ENCODE measurements at regions not wholly inside any gene's neighbourhood (a gene's known extent, or its start where the extent isn't known, plus 50 kb on each side); places are given as distances from the start of the nearest gene placed in this dataset.
"Not testable (repeated sequence)": the region's sequence is repeated elsewhere in the genome, so short reads cannot be mapped to it uniquely, and the experiment has no call there.

DNA sequence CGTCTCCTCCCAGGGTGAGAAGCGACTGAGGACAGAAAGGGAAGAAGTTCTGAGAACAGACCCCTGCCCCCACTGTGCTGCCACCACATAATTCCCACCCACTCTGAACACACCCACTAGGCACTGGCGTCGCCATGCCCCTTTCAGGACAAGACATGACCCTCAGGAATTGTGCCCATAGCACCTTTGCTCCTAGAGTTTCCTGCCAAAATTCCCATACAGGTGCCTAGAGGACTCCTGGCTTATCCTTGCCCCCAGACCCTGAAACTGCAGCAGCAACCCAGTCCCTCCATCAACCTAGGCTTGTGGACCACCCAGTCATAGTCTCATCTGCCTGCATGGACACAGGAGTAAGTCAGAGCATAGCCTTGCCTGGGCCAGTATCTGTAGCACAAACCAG, 157.7 kb upstream of the ZNF267 start:
- peaks cover 35% of the 10 kb centered on the region for H3K4me1 ChIP-seq (ENCODE audit: insufficient read depth, low read length)
- H3K36me3 Mint-ChIP-seq, result peaks cover 6 to 46% (median 11%) of the 10 kb centered on the region in 3 donors
- CTCF ChIA-PET, result no interaction called here

GRCh38 chr16:31718998-31719397, 154.6 kb upstream of the ZNF267 start:
- POLR2A ChIA-PET, result no interaction called here
- Mint-ChIP-seq H3K27me3 (no peaks in the 10 kb centered on the region), H3K9me3 (no peaks in the 10 kb centered on the region), H3K4me3 (no peak overlapping the region), H3K4me1 (peaks cover 58 to 79% (median 71%) of the 10 kb centered on the region in 3 donors), H3K36me3 (peaks cover 19 to 56% (median 25%) of the 10 kb centered on the region in 3 donors), H3K27ac (no peak overlapping the region)
- peaks cover 27% of the 10 kb centered on the region for H3K4me1 ChIP-seq (ENCODE audit: insufficient read depth, low read length)
- H3K27ac ChIP-seq (ENCODE audit: low read depth, low read length), result no peak overlapping the region
- no peak overlapping the region for H3K4me3 ChIP-seq (ENCODE audit: low read length)
- no peak for DNase-seq
- no peaks in the 10 kb centered on the region for H3K9me3 ChIP-seq (ENCODE audit: low read length)
- peaks cover 6% of the 10 kb centered on the region for H3K36me3 ChIP-seq (ENCODE audit: insufficient read depth, low read length)
- CTCF ChIA-PET, result no interaction called here
- no peaks in the 10 kb centered on the region for H3K27me3 ChIP-seq (ENCODE audit: insufficient read depth, low read length, poor library complexity, severe bottlenecking)

More for the DNA sequence above, 157.7 kb upstream of the ZNF267 start:
- H3K36me3 ChIP-seq (ENCODE audit: insufficient read depth, low read length), result no peaks in the 10 kb centered on the region
- H3K9me3 ChIP-seq (ENCODE audit: low read length), result no peaks in the 10 kb centered on the region
- Mint-ChIP-seq H3K4me3 (peak overlapping the region in 4 of 7 donors; percentile 3 to 100 (median 100)), H3K27ac (peak overlapping the region in 5 of 8 donors; percentile 26 to 94 (median 57)), H3K4me1 (peaks cover 64 to 84% (median 75%) of the 10 kb centered on the region in 3 donors), H3K9me3 (no peaks in the 10 kb centered on the region), H3K27me3 (no peaks in the 10 kb centered on the region)
- H3K4me3 ChIP-seq (ENCODE audit: low read length), result no peak overlapping the region
- DNase-seq, result no peak
- no peak overlapping the region for H3K27ac ChIP-seq (ENCODE audit: low read depth, low read length)
- no peaks in the 10 kb centered on the region for H3K27me3 ChIP-seq (ENCODE audit: insufficient read depth, low read length, poor library complexity, severe bottlenecking)
- POLR2A ChIA-PET, result no interaction called here

DNA sequence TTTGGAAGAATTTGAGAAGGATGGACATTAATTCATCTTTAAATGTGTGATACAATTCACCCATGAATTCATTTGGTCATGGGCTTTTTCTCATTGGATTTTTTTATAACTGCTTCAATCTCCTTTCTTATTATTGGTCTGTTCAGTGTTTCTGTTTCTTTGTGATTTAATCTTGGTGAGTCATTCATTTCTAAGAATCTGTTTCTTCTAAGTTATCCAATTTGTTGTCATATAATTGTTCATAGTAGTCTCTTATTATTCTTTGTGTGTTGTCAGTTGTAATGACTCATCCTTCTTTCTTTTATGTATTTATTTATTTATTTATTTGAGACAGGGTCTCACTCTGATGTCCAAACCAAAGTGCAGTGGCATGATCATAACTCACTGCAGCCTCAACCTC, 146.1 kb upstream of the ZNF267 start:
- CTCF ChIA-PET, result no interaction called here
- H3K36me3 ChIP-seq (ENCODE audit: insufficient read depth, low read length), result peaks cover 11% of the 10 kb centered on the region
- no peak overlapping the region for H3K27ac ChIP-seq (ENCODE audit: low read depth, low read length)
- H3K27me3 ChIP-seq (ENCODE audit: insufficient read depth, low read length, poor library complexity, severe bottlenecking), result no peaks in the 10 kb centered on the region
- peaks cover 47 to 66% (median 65%) of the 10 kb centered on the region in 3 donors for H3K4me1 Mint-ChIP-seq
- no peaks in the 10 kb centered on the region for H3K27me3 Mint-ChIP-seq
- peaks cover 3 to 21% (median 13%) of the 10 kb centered on the region in 5 donors for H3K9me3 Mint-ChIP-seq
- H3K4me3 Mint-ChIP-seq, result no peak overlapping the region
- no peaks in the 10 kb centered on the region for H3K9me3 ChIP-seq (ENCODE audit: low read length)
- H3K4me1 ChIP-seq (ENCODE audit: insufficient read depth, low read length), result no peaks in the 10 kb centered on the region
- no peak overlapping the region for H3K4me3 ChIP-seq (ENCODE audit: low read length)
- POLR2A ChIA-PET, result no interaction called here
- H3K36me3 Mint-ChIP-seq, result peaks cover 59 to 78% (median 72%) of the 10 kb centered on the region in 3 donors
- no peak overlapping the region for H3K27ac Mint-ChIP-seq
- no peak for DNase-seq

DNA sequence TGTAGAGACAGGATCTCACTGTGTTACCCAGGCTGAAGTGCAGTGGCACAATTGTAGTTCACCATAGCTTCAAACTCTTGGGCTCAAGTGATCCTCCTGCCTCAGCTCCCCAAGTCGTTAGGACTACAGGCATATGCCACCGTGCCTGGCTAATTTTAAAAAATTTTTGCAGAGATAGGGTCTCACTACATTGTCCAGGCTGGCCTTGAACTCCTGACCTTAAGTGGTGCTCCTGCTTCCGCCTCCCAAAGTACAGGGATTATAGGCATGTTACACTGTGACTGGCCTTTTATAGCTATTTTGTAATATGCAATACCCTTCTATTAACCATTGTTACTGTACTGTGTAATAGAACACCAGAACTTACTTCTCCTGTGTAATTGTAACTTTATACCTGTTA, 139.3 kb upstream of the ZNF267 start:
- no peak for DNase-seq
- peaks cover 32 to 56% (median 49%) of the 10 kb centered on the region in 5 donors for H3K9me3 Mint-ChIP-seq
- Histone ChIP-seq H3K27me3 (ENCODE audit: insufficient read depth, low read length, poor library complexity, severe bottlenecking) (no peaks in the 10 kb centered on the region), H3K36me3 (ENCODE audit: insufficient read depth, low read length) (peaks cover 9% of the 10 kb centered on the region), H3K4me1 (ENCODE audit: insufficient read depth, low read length) (no peaks in the 10 kb centered on the region), H3K4me3 (ENCODE audit: low read length) (no peak overlapping the region), H3K27ac (ENCODE audit: low read depth, low read length) (no peak overlapping the region), H3K9me3 (ENCODE audit: low read length) (no peaks in the 10 kb centered on the region)
- CTCF ChIA-PET, result no interaction called here
- H3K27ac Mint-ChIP-seq, result peak overlapping the region in 1 of 8 donors; percentile 34
- H3K4me3 Mint-ChIP-seq, result no peak overlapping the region
- H3K4me1 Mint-ChIP-seq, result peaks cover 26 to 39% (median 27%) of the 10 kb centered on the region in 3 donors
- H3K36me3 Mint-ChIP-seq, result peaks cover 67 to 84% (median 83%) of the 10 kb centered on the region in 3 donors
- POLR2A ChIA-PET, result no interaction called here
- H3K27me3 Mint-ChIP-seq, result no peaks in the 10 kb centered on the region

DNA sequence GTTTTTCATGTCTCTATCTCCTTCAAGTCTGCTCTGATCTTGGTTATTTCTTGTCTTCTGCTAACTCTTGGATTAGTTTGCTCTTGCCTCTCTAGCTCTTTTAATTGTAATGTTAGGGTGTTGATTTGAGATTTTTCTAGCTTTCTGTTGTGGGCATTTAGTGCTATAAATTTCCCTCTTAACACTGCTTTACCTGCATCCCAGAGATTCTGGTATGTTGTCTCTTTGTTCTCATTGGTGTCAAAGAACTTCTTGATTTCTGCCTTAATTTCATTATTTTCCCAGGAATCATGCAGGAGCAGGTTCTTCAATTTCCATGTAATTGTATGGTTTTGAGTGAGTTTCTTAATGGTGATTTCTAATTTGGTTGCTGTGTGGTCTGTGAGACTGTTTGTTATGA, 128.5 kb upstream of the ZNF267 start:
- CTCF ChIA-PET; H3K4me1 ChIP-seq (ENCODE audit: insufficient read depth, low read length); H3K4me3 ChIP-seq (ENCODE audit: low read length); POLR2A ChIA-PET; H3K27ac ChIP-seq (ENCODE audit: low read depth, low read length); H3K27me3 ChIP-seq (ENCODE audit: insufficient read depth, low read length, poor library complexity, severe bottlenecking); H3K27ac Mint-ChIP-seq; H3K27me3 Mint-ChIP-seq; DNase-seq: not testable (repeated sequence)
- Mint-ChIP-seq H3K4me3 (peak overlapping the region in 1 of 7 donors; percentile 2), H3K4me1 (peaks cover 14 to 19% (median 18%) of the 10 kb centered on the region in 3 donors), H3K36me3 (peaks cover 66 to 98% (median 97%) of the 10 kb centered on the region in 3 donors), H3K9me3 (peaks cover 33 to 99% (median 96%) of the 10 kb centered on the region in 5 donors)
- Histone ChIP-seq H3K9me3 (ENCODE audit: low read length) (peaks cover 57% of the 10 kb centered on the region), H3K36me3 (ENCODE audit: insufficient read depth, low read length) (peaks cover 15% of the 10 kb centered on the region)

DNA sequence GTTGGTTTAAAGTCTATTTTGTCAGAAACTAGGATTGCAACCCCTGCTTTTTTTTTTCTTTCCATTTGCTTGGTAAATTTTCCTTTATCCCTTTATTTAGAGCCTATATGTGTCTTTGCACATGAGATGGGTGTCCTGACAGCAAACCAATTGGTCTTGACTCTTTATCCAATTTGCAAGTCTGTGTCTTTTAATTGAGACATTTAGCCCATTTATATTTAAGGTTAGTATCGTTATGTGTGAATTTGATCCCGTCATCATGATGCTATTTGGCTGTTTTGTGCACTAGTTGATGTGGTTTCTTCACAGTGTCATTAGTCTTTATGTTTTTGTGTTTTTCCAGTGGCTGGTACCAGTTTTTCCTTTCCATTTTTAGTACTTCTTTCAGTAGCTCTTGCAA, 127.7 kb upstream of the ZNF267 start:
- Histone ChIP-seq H3K4me1 (ENCODE audit: insufficient read depth, low read length) (no peaks in the 10 kb centered on the region), H3K27ac (ENCODE audit: low read depth, low read length) (no peak overlapping the region), H3K27me3 (ENCODE audit: insufficient read depth, low read length, poor library complexity, severe bottlenecking) (no peaks in the 10 kb centered on the region), H3K4me3 (ENCODE audit: low read length) (no peak overlapping the region), H3K36me3 (ENCODE audit: insufficient read depth, low read length) (peaks cover 15% of the 10 kb centered on the region), H3K9me3 (ENCODE audit: low read length) (peaks cover 57% of the 10 kb centered on the region)
- DNase-seq, result no peak
- peaks cover 35 to 100% (median 96%) of the 10 kb centered on the region in 5 donors for H3K9me3 Mint-ChIP-seq
- H3K4me3 Mint-ChIP-seq, result peak overlapping the region in 1 of 7 donors; percentile 23
- H3K36me3 Mint-ChIP-seq, result peaks cover 67 to 98% (median 95%) of the 10 kb centered on the region in 3 donors
- ChIA-PET POLR2A (no interaction called here), CTCF (interaction anchor here (1.1 kb wide), 1 partner anchor 48 kb away, joined by 3 read pairs; no protein-coding TSS in a partner anchor)
- H3K27ac Mint-ChIP-seq, result no peak overlapping the region
- H3K27me3 Mint-ChIP-seq, result peaks cover 0 to 2% of the 10 kb centered on the region in 2 donors
- peaks cover 6 to 17% (median 13%) of the 10 kb centered on the region in 3 donors for H3K4me1 Mint-ChIP-seq

DNA sequence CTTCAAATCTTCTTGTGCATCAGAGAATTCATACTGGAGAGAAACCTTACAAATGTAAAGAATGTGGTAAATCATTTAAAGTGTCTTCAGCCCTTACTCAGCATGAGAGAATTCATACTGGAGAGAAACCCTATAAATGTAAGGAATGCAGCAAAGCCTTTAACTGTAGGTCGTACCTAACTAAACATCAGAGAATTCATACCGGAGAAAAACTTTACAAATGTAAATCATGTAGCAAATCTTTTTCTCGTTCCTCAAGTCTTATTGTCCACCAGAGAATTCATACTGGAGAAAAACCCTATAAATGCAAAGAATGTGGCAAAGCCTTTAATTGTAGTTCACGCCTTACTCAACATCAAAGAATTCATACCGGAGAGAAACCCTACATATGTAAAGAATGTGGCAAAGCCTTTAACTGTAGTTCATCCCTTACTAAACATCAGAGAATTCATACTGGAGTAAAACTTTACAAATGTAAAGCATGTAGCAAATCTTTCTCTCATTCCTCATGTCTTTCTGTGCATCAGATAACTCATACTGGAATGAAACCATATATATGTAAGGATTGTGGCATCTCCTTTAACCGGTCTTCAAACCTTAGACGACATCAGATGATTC, 118.5 kb upstream of the ZNF267 start:
- Mint-ChIP-seq H3K4me3 (no peak overlapping the region), H3K27me3 (peaks cover 0 to 1% of the 10 kb centered on the region in 2 donors), H3K27ac (no peak overlapping the region), H3K36me3 (peaks cover 58 to 93% (median 84%) of the 10 kb centered on the region in 3 donors), H3K9me3 (peaks cover 69 to 94% (median 92%) of the 10 kb centered on the region in 5 donors), H3K4me1 (peaks cover 0 to 4% (median 0%) of the 10 kb centered on the region in 3 donors)
- H3K4me3 ChIP-seq (ENCODE audit: low read length), result peak overlapping the region; percentile 17
- ChIA-PET POLR2A (no interaction called here), CTCF (no interaction called here)
- no peaks in the 10 kb centered on the region for H3K4me1 ChIP-seq (ENCODE audit: insufficient read depth, low read length)
- H3K27ac ChIP-seq (ENCODE audit: low read depth, low read length), result no peak overlapping the region
- peaks cover 46% of the 10 kb centered on the region for H3K36me3 ChIP-seq (ENCODE audit: insufficient read depth, low read length)
- H3K27me3 ChIP-seq (ENCODE audit: insufficient read depth, low read length, poor library complexity, severe bottlenecking), result no peaks in the 10 kb centered on the region
- DNase-seq, result no peak
- H3K9me3 ChIP-seq (ENCODE audit: low read length), result peaks cover 72% of the 10 kb centered on the region

DNA sequence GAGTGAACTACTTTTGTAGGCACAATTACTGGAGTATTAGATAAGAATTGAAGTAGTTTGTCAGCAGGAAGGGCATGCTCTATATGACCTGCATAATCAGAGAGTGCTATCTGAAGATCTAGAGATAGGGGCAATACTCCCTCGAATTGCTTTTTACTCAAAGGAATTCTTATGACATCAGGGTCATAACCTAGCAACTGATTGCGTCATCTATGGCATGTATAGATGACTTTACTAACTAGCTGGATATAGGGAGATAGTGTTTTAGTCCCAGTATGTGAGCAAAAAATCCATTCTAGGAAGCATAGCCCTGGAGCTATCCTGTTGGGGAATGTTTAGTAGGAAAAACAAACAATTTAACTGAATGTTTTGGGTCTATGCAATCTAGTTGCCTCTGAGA, 109.5 kb upstream of the ZNF267 start:
- H3K9me3 ChIP-seq (ENCODE audit: low read length), result peaks cover 49% of the 10 kb centered on the region
- no peaks in the 10 kb centered on the region for H3K4me1 ChIP-seq (ENCODE audit: insufficient read depth, low read length)
- CTCF ChIA-PET, result no interaction called here
- Mint-ChIP-seq H3K27me3 (no peaks in the 10 kb centered on the region), H3K27ac (no peak overlapping the region), H3K4me1 (no peaks in the 10 kb centered on the region), H3K9me3 (peaks cover 29 to 86% (median 80%) of the 10 kb centered on the region in 5 donors), H3K4me3 (no peak overlapping the region), H3K36me3 (peaks cover 12 to 41% (median 33%) of the 10 kb centered on the region in 3 donors)
- H3K27me3 ChIP-seq (ENCODE audit: insufficient read depth, low read length, poor library complexity, severe bottlenecking), result no peaks in the 10 kb centered on the region
- POLR2A ChIA-PET, result no interaction called here
- no peaks in the 10 kb centered on the region for H3K36me3 ChIP-seq (ENCODE audit: insufficient read depth, low read length)
- no peak for DNase-seq
- no peak overlapping the region for H3K4me3 ChIP-seq (ENCODE audit: low read length)
- H3K27ac ChIP-seq (ENCODE audit: low read depth, low read length), result no peak overlapping the region

Data from CD8-positive, alpha-beta memory T cell (primary cell).